HG03039 (cell line): ENCODE measurements at regions not wholly inside any gene's neighbourhood (a gene's known extent, or its start where the extent isn't known, plus 50 kb on each side); places are given as distances from the start of the nearest gene placed in this dataset.

ENCODE experiments used
- ATAC-seq: cut with Tn5 transposase; IDR thresholded peaks from one replicate; pipeline ENCODE4 v1.9.1; 2021; ENCODE audit warnings: mild to moderate bottlenecking, moderate library complexity; ENCODE audit not compliant: unreplicated experiment

- ATAC-seq = no peak
Measured at GRCh38 chr10:128367807-128368206, 241.6 kb upstream of the MKI67 start.

GRCh38 chr10:128369101-128369650 lies 243.0 kb upstream of the MKI67 start:
- no peak for ATAC-seq

- ATAC-seq = peak; percentile 91
Measured at GRCh38 chr10:128373071-128373749, 247.0 kb upstream of the MKI67 start.

GRCh38 chr10:128373831-128374230 lies 247.6 kb upstream of the MKI67 start:
- no peak for ATAC-seq

GRCh38 chr10:128375171-128375570 lies 248.9 kb upstream of the MKI67 start:
- ATAC-seq = no peak

- ATAC-seq = no peak
Measured at GRCh38 chr10:128377364-128377987, 251.3 kb upstream of the MKI67 start.

- no peak for ATAC-seq
Measured at GRCh38 chr10:128377988-128378387, 251.8 kb upstream of the MKI67 start.

- ATAC-seq = no peak
Measured at GRCh38 chr10:128380946-128381345, 254.7 kb upstream of the MKI67 start.

GRCh38 chr10:128382225-128382624 lies 256.0 kb upstream of the MKI67 start:
- ATAC-seq = no peak

- ATAC-seq = no peak
Measured at GRCh38 chr10:128384831-128385230, 258.6 kb upstream of the MKI67 start.

GRCh38 chr10:128386231-128386630 lies 260.0 kb upstream of the MKI67 start:
- ATAC-seq = no peak

- no peak for ATAC-seq
Measured at GRCh38 chr10:128386816-128387604, 260.8 kb upstream of the MKI67 start.

GRCh38 chr10:128390596-128390995 lies 264.4 kb upstream of the MKI67 start:
- ATAC-seq = no peak

GRCh38 chr10:128393546-128393945 lies 267.3 kb upstream of the MKI67 start:
- ATAC-seq = no peak

- no peak for ATAC-seq
Measured at GRCh38 chr10:128398118-128398517, 271.9 kb upstream of the MKI67 start.

- no peak for ATAC-seq
Measured at GRCh38 chr10:128398999-128399398, 272.8 kb upstream of the MKI67 start.

GRCh38 chr10:128400564-128400963 lies 274.3 kb upstream of the MKI67 start:
- no peak for ATAC-seq

- no peak for ATAC-seq
Measured at GRCh38 chr10:128405450-128405849, 279.2 kb upstream of the MKI67 start.

GRCh38 chr10:128411643-128412042 lies 285.4 kb upstream of the MKI67 start:
- ATAC-seq = no peak

- ATAC-seq = no peak
Measured at GRCh38 chr10:128414568-128414967, 288.3 kb upstream of the MKI67 start.

- no peak for ATAC-seq
Measured at GRCh38 chr10:128416231-128416630, 290.0 kb upstream of the MKI67 start.

- no peak for ATAC-seq
Measured at GRCh38 chr10:128417826-128418225, 291.6 kb upstream of the MKI67 start.
